ENCODE measurements at regions not wholly inside any gene's neighbourhood (a gene's known extent, or its start where the extent isn't known, plus 50 kb on each side); places are given as distances from the start of the nearest gene placed in this dataset.

DNA sequence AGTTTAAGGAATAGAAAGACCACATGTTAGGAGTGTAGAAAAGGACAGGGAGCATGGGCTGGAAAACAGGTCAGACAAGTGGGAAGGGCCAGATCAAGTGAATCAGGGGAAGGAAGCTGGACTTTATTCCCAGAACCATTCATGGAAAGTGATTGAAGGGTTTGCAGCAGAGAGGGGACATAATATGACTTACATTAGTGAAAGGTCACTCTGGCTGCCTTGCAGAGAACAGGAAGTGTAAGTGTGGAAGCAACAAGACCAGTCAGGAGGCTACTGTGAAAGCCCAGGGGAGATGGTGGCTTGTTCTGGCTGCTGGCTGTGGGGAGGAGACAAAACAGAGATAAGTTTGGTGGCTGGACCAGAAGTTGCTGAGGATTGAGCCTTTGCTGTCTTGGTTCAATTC lies 69.1 kb downstream of the VCPKMT start:
- in situ Hi-C loops (cut with HindIII; ENCODE audit: low pct_ligation_motif_present, low pct_unique_long_range_greater_than_20kb, low sequenced_read_pairs): no loop called here
- no peak for DNase-seq

- no peak for DNase-seq
- in situ Hi-C loops (cut with HindIII; ENCODE audit: low pct_ligation_motif_present, low pct_unique_long_range_greater_than_20kb, low sequenced_read_pairs): no loop called here
Observed at GRCh38 chr14:50049093-50049492, 67.3 kb downstream of the VCPKMT start.

DNA sequence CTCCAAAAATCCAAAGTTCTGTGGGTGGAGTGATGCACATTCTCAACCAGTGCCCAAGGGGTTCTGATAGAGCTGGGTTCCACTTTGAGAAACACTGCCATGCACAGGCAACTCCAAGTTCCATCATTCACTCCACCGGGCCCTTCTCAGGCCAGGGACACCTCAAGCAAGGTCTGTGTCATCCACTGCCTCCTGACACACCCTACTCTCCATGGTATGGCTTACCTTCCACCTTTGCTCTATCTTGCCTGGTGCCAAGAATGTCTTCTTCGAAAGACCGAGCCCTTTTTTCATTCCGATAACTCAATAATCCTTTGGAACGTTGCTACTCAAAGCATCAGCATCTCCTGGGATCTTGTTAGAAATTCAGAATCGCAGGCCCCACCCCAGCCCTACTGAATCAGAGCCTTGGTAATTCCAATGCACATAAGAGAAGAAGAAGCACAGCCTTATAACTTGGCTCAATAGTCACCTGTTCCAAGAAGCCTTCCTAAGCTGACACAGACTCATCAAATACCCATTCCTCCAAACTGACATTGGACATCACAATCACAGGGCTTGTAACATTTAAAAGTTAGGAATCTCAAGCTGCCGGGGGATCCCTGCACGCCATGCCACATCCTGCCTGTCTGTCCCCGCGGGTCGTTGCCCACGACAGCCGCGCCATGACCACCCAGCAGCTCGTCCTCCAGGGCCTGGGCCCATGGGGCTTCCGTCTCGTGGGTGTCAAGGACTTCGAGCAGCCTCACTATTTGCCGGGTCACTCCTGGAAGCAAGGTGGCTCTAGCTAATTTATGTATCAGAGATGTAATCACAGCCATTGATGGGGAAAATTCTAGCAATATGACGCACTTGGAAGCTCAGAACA lies 66.4 kb downstream of the VCPKMT start:
- in situ Hi-C loops (cut with HindIII; ENCODE audit: low pct_ligation_motif_present, low pct_unique_long_range_greater_than_20kb, low sequenced_read_pairs): no loop called here

GRCh38 chr14:50051106-50051505 lies 65.3 kb downstream of the VCPKMT start:
- in situ Hi-C loops (cut with HindIII; ENCODE audit: low pct_ligation_motif_present, low pct_unique_long_range_greater_than_20kb, low sequenced_read_pairs): no loop called here

More for the DNA sequence above, 66.4 kb downstream of the VCPKMT start:
- no peak for DNase-seq

GRCh38 chr14:50051706-50052105 lies 64.7 kb downstream of the VCPKMT start:
- no peak for DNase-seq
- in situ Hi-C loops (cut with HindIII; ENCODE audit: low pct_ligation_motif_present, low pct_unique_long_range_greater_than_20kb, low sequenced_read_pairs): no loop called here

More at GRCh38 chr14:50051106-50051505, 65.3 kb downstream of the VCPKMT start:
- DNase-seq: no peak

- in situ Hi-C loops (cut with HindIII; ENCODE audit: low pct_ligation_motif_present, low pct_unique_long_range_greater_than_20kb, low sequenced_read_pairs): no loop called here
Observed at GRCh38 chr14:50052517-50052916, 63.9 kb downstream of the VCPKMT start.

GRCh38 chr14:50053935-50054334 lies 62.4 kb downstream of the VCPKMT start:
- in situ Hi-C loops (cut with HindIII; ENCODE audit: low pct_ligation_motif_present, low pct_unique_long_range_greater_than_20kb, low sequenced_read_pairs): no loop called here
- DNase-seq: no peak

More at GRCh38 chr14:50052517-50052916, 63.9 kb downstream of the VCPKMT start:
- DNase-seq: no peak

- in situ Hi-C loops (cut with HindIII; ENCODE audit: low pct_ligation_motif_present, low pct_unique_long_range_greater_than_20kb, low sequenced_read_pairs): no loop called here
- DNase-seq: no peak
Observed at GRCh38 chr14:50055461-50056228, 60.7 kb downstream of the VCPKMT start.

DNA sequence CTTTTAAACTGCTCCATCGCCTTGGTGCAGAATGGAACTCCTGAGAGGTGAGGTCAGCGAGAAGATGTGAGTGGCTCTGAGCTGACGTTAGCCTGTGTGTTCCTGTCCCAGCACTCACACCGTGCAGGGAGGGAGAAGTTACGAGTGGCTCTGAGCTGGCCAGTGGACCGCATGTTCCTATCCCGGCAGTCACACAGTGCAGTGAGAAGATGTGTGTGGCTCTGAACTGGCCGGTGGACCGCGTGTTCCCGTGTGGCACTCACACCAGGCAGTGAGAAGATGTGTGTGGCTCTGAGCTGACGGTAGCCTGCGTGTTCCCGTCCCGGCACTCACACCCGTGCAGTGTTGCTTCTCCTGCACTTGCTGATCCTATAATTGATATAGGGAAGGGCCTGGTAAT lies 59.9 kb downstream of the VCPKMT start:
- DNase-seq: no peak
- in situ Hi-C loops (cut with HindIII; ENCODE audit: low pct_ligation_motif_present, low pct_unique_long_range_greater_than_20kb, low sequenced_read_pairs): no loop called here

DNA sequence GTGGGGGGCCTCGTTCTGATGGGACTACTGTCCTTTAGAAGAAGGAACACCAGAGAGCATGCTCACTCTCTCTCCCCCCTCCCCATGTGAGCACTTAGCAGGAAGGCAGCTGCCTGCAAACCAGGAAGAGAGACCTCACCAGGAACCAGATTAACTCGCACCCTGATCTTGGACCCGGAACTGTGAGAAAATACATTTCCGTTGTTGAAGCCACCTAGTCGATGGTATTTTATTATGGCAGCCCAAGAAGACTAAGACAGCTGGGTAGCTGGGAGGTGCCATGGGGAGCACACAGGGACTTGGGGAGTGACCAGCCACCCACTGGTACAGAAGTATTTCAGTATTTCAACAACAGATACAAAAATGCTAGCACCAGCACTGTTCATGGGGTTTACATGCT lies 59.0 kb downstream of the VCPKMT start:
- DNase-seq: no peak
- in situ Hi-C loops (cut with HindIII; ENCODE audit: low pct_ligation_motif_present, low pct_unique_long_range_greater_than_20kb, low sequenced_read_pairs): no loop called here

DNA sequence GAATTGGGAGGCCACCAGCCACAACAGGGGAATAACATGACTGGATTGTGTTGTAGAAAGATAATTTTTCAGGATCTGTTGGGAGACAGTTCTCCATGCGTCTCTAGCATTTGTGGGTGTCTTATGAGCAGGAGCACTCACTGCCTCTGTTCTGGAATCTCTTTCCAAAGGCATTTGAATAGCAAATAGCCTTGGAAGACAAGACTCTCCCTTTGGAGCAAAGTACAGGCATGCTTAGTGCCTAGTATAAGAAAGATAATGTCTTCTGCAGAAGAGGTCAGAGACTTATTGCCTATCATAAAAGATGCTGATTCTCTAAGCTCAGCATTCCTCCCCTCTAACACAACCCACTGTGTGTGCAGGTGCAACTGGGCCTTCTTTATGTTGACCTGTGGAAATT lies 58.3 kb downstream of the VCPKMT start:
- in situ Hi-C loops (cut with HindIII; ENCODE audit: low pct_ligation_motif_present, low pct_unique_long_range_greater_than_20kb, low sequenced_read_pairs): no loop called here
- DNase-seq: no peak
